ENCODE measurements at regions not wholly inside any gene's neighbourhood (a gene's known extent, or its start where the extent isn't known, plus 50 kb on each side); places are given as distances from the start of the nearest gene placed in this dataset.

GRCh38 chr4:34139346-34139745, 2105.0 kb downstream of the ARAP2 start:
- no peak overlapping the region for H3K9ac ChIP-seq (replicated peaks in 1 of 4; ENCODE audit: extremely low read depth in 1 of 4, low read depth in 3 of 4, low read length in 3 of 4)
- H4K5ac ChIP-seq (ENCODE audit: insufficient read length, low read depth, low read length) = no peak overlapping the region
- H2BK120ac ChIP-seq (replicated peaks; ENCODE audit: low read depth, low read length) = no peak overlapping the region
- H4K8ac ChIP-seq (ENCODE audit: extremely low read depth, insufficient read depth, low read length) = no peak overlapping the region
- no peak overlapping the region for H2AFZ ChIP-seq (ENCODE audit: low read length)
- no peak overlapping the region for H3K14ac ChIP-seq (ENCODE audit: insufficient read length)
- H3K27ac ChIP-seq (ENCODE audit: low read depth, low read length) = no peak overlapping the region
- POLR2A ChIA-PET (ENCODE audit: partially characterized antibody) = no interaction called here
- H3K79me2 ChIP-seq (ENCODE audit: control insufficient read depth in 1 of 2, insufficient read depth in 2 of 2, low read length in 2 of 2) = no peaks in the 10 kb centered on the region
- H3K79me1 ChIP-seq (ENCODE audit: low read depth, low read length) = no peaks in the 10 kb centered on the region
- no peak for FAIRE-seq
- no peak overlapping the region for H2BK12ac ChIP-seq (ENCODE audit: low read depth, low read length)
- no peak overlapping the region for H3K23ac ChIP-seq (ENCODE audit: insufficient read length)
- H2BK5ac ChIP-seq (ENCODE audit: low read depth, low read length) = no peak overlapping the region
- no peak overlapping the region for H2BK20ac ChIP-seq (ENCODE audit: low read length)
- TF ChIP-seq HDAC6 (IDR thresholded peaks at IDR 0.05; ENCODE audit: low read depth, low read length) (no peak), POLR2A (IDR thresholded peaks at IDR 0.05; ENCODE audit: control extremely low read depth in 1 of 2, low read depth in 2 of 2, low read length in 2 of 2) (no peak), EP300 (IDR thresholded peaks at IDR 0.05; ENCODE audit: borderline replicate concordance in 1 of 2, low read depth in 2 of 2, low read length in 2 of 2) (no peak), TBP (IDR thresholded peaks at IDR 0.05; ENCODE audit: low read depth, low read length) (no peak), NANOG (IDR thresholded peaks at IDR 0.05; ENCODE audit: insufficient read depth, low read depth, low read length, poor library complexity, severe bottlenecking) (no peak), CBX8 (IDR thresholded peaks at IDR 0.05; ENCODE audit: borderline replicate concordance, low read depth, low read length) (no peak), BACH1 (IDR thresholded peaks at IDR 0.05; ENCODE audit: low read length) (no peak), TAF1 (IDR thresholded peaks at IDR 0.05; ENCODE audit: low read depth, low read length) (no peak), ZNF274 (IDR thresholded peaks at IDR 0.05; ENCODE audit: borderline replicate concordance, extremely low read depth, low read length) (no peak), SP2 (IDR thresholded peaks at IDR 0.05; ENCODE audit: low read length) (no peak), CBX5 (IDR thresholded peaks at IDR 0.05; ENCODE audit: low read depth, low read length) (no peak), SAP30 (IDR thresholded peaks at IDR 0.05; ENCODE audit: insufficient read depth, insufficient replicate concordance, low read length) (no peak), SUZ12 (IDR thresholded peaks at IDR 0.05; ENCODE audit: low read length) (no peak), SIN3A (conservative IDR thresholded peaks at IDR 0.05 in 1 of 2, IDR thresholded peaks at IDR 0.05 in 1 of 2; ENCODE audit: low read depth in 1 of 2, low read length in 2 of 2) (no peak)
- TF ChIP-seq, protein P1, sequence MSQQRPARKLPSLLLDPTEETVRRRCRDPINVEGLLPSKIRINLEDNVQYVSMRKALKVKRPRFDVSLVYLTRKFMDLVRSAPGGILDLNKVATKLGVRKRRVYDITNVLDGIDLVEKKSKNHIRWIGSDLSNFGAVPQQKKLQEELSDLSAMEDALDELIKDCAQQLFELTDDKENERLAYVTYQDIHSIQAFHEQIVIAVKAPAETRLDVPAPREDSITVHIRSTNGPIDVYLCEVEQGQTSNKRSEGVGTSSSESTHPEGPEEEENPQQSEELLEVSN (IDR thresholded peaks at IDR 0.05) = no peak
- no peak overlapping the region for H4K91ac ChIP-seq (replicated peaks; ENCODE audit: insufficient read length, low read length)
- H3K56ac ChIP-seq (replicated peaks; ENCODE audit: insufficient read length, low read depth, low read length) = no peak overlapping the region
- H3K18ac ChIP-seq (ENCODE audit: extremely low read depth, low read length) = no peak overlapping the region
- CTCF ChIA-PET (ENCODE audit: partially characterized antibody) = no interaction called here
- no peak overlapping the region for H3K4ac ChIP-seq (replicated peaks; ENCODE audit: insufficient read length, low read depth, low read length)
- H3K4me2 ChIP-seq (ENCODE audit: insufficient read depth in 1 of 2, low read depth in 2 of 2, low read length in 2 of 2) = no peak overlapping the region
- no peak overlapping the region for H2AK5ac ChIP-seq (ENCODE audit: low read depth, low read length)
- no peaks in the 10 kb centered on the region for H3K36me3 ChIP-seq (ENCODE audit: control insufficient read depth in 2 of 4, insufficient read depth in 4 of 4, low read length in 3 of 4)
- H3K23me2 ChIP-seq (ENCODE audit: low read depth, low read length) = no peaks in the 10 kb centered on the region
- H3K27me3 ChIP-seq (replicated peaks in 1 of 4; ENCODE audit: control insufficient read depth in 3 of 4, extremely low read depth in 1 of 4, insufficient read depth in 3 of 4, low read length in 3 of 4) = no peaks in the 10 kb centered on the region
- no peak overlapping the region for H3K4me3 ChIP-seq (ENCODE audit: extremely low read depth in 1 of 4, insufficient read depth in 2 of 4, low read depth in 3 of 4, low read length in 4 of 4)
- no peaks in the 10 kb centered on the region for H3K9me3 ChIP-seq (ENCODE audit: insufficient read depth in 2 of 2, low read depth in 1 of 2, low read length in 1 of 2)
- no peaks in the 10 kb centered on the region for H4K20me1 ChIP-seq (replicated peaks in 1 of 2; ENCODE audit: control insufficient read depth in 1 of 2, insufficient read depth in 2 of 2, low read length in 2 of 2)
- no peaks in the 10 kb centered on the region for H3K4me1 ChIP-seq (replicated peaks in 1 of 4; ENCODE audit: control insufficient read depth in 3 of 4, insufficient read depth in 4 of 4, low read length in 3 of 4)
- DNase-seq (ENCODE audit: low read depth in 1 of 2, low spot score in 2 of 2) = no peak
- H2BK15ac ChIP-seq (ENCODE audit: low read length) = no peak overlapping the region
